HL-60 (cell line): ENCODE measurements at regions not wholly inside any gene's neighbourhood (a gene's known extent, or its start where the extent isn't known, plus 50 kb on each side); places are given as distances from the start of the nearest gene placed in this dataset.
"Not testable (repeated sequence)": the region's sequence is repeated elsewhere in the genome, so short reads cannot be mapped to it uniquely, and the experiment has no call there.

Source experiments
- DNase-seq, 2 experiments: peaks; one replicate each; pipeline ENCODE4 v3.0.0-alpha.2; 2010 to 2020; ENCODE audit warnings: low read depth in 1 of 2, low spot score in 1 of 2
- H3K27ac ChIP-seq: fragments of 250-450 bp; sonication (Bioruptor Pico); replicated peaks from 2 replicates; pipeline ENCODE4 v1.5.1; 2020; ENCODE audit warnings: mild to moderate bottlenecking, moderate library complexity
- H3K27me3 ChIP-seq: fragments of 250-450 bp; sonication (Bioruptor Pico); 2 replicates; pipeline ENCODE4 v1.5.1; 2021; ENCODE audit warnings: mild to moderate bottlenecking, moderate library complexity; ENCODE audit not compliant: insufficient read depth, poor library complexity, severe bottlenecking
- H3K4me3 ChIP-seq: replicated peaks from 2 replicates; pipeline ENCODE4 v1.5.1; 2011; ENCODE audit warnings: mild to moderate bottlenecking, control low read depth, low read length; ENCODE audit not compliant: insufficient read depth
- GABPA ChIP-seq: IDR thresholded peaks from 2 replicates; pipeline ENCODE4 v1.6.1; 2012; ENCODE audit warnings: low read depth
- POLR2AphosphoS5 ChIP-seq: IDR thresholded peaks from 2 replicates; pipeline ENCODE4 v1.6.1; 2012; ENCODE audit warnings: low read depth
- SPI1 ChIP-seq: IDR thresholded peaks from 2 replicates; pipeline ENCODE4 v1.6.1; 2012; ENCODE audit warnings: low read depth, mild to moderate bottlenecking, borderline replicate concordance
- TF ChIP-seq, protein P1 (sequence below): IDR thresholded peaks from 2 replicates; pipeline ENCODE4 v1.6.1; 2012; ENCODE audit warnings: low read depth; ENCODE audit not compliant: insufficient replicate concordance
- TF ChIP-seq, protein P2 (sequence below): IDR thresholded peaks from one replicate; pipeline ENCODE4 v1.5.1; 2011; ENCODE audit warnings: low read length, control low read depth, inconsistent platforms; ENCODE audit not compliant: insufficient read depth

DNA sequence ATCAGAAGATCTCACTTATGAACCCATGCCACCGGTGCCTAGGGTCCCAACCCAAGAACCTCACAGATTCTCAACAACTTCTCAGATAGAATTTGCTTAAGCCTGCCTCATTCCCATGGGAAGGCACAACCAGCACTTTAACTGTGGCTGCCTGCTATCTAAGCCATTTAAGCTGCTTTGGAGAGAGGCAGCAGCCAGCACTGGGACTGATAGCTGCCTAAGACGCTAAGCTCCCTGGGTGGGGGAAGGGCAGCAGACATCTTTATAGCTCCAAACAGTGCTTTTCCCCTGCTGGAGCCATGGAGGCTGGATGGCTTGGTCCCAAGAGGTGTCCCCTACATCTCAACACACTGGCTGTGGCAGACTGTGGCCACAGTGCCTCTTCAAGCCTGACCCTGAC, 1268.6 kb downstream of the FAM133A start:
- H3K27me3 ChIP-seq, result no peaks in the 10 kb centered on the region
- TF ChIP-seq POLR2AphosphoS5, result no peak
- TF ChIP-seq GABPA, result no peak
- TF ChIP-seq, protein P1, sequence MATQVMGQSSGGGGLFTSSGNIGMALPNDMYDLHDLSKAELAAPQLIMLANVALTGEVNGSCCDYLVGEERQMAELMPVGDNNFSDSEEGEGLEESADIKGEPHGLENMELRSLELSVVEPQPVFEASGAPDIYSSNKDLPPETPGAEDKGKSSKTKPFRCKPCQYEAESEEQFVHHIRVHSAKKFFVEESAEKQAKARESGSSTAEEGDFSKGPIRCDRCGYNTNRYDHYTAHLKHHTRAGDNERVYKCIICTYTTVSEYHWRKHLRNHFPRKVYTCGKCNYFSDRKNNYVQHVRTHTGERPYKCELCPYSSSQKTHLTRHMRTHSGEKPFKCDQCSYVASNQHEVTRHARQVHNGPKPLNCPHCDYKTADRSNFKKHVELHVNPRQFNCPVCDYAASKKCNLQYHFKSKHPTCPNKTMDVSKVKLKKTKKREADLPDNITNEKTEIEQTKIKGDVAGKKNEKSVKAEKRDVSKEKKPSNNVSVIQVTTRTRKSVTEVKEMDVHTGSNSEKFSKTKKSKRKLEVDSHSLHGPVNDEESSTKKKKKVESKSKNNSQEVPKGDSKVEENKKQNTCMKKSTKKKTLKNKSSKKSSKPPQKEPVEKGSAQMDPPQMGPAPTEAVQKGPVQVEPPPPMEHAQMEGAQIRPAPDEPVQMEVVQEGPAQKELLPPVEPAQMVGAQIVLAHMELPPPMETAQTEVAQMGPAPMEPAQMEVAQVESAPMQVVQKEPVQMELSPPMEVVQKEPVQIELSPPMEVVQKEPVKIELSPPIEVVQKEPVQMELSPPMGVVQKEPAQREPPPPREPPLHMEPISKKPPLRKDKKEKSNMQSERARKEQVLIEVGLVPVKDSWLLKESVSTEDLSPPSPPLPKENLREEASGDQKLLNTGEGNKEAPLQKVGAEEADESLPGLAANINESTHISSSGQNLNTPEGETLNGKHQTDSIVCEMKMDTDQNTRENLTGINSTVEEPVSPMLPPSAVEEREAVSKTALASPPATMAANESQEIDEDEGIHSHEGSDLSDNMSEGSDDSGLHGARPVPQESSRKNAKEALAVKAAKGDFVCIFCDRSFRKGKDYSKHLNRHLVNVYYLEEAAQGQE, result no peak
- TF ChIP-seq SPI1, result no peak
- TF ChIP-seq, protein P2, sequence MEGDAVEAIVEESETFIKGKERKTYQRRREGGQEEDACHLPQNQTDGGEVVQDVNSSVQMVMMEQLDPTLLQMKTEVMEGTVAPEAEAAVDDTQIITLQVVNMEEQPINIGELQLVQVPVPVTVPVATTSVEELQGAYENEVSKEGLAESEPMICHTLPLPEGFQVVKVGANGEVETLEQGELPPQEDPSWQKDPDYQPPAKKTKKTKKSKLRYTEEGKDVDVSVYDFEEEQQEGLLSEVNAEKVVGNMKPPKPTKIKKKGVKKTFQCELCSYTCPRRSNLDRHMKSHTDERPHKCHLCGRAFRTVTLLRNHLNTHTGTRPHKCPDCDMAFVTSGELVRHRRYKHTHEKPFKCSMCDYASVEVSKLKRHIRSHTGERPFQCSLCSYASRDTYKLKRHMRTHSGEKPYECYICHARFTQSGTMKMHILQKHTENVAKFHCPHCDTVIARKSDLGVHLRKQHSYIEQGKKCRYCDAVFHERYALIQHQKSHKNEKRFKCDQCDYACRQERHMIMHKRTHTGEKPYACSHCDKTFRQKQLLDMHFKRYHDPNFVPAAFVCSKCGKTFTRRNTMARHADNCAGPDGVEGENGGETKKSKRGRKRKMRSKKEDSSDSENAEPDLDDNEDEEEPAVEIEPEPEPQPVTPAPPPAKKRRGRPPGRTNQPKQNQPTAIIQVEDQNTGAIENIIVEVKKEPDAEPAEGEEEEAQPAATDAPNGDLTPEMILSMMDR, result no peak
- H3K27ac ChIP-seq, result no peak overlapping the region
- no peak overlapping the region for H3K4me3 ChIP-seq
- no peak for DNase-seq

DNA sequence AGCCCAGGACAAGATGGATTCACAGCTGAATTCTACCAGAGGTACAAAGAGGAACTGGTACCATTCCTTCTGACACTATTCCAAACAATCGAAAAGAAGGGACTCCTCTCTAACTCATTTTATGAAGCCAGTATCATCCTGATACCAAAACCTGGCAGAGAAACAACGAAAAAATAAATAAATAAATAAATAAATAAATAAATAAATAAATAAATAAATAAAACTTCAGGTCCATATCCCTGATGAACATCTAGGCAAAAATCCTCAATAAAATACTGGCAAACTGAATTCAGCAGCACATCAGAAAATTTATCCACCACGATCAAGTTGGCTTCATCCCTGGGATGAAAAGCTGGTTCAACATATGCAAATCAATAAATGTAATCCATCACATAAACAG, 1272.1 kb downstream of the FAM133A start:
- H3K27me3 ChIP-seq, H3K4me3 ChIP-seq, DNase-seq, H3K27ac ChIP-seq: not testable (repeated sequence)

DNA sequence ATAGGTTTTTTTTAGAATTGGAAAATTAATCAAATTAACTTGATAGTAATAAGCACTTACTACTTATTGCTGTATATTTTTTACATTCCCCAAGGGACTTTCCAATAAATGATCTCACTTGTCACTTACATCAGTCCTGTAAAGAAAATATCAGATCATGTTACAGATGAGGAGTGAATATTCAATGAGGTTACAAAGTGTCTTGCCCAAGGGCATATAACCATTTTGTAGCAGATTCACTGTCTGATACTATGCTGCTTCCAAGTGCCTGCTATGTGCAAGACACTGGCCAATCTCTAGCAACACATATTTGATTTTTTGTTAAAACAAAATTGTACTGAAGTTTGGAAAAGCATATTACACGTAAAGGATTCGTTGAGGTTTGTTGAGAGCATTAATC, 1287.7 kb downstream of the FAM133A start:
- TF ChIP-seq, protein P2, result no peak
- TF ChIP-seq GABPA (no peak), SPI1 (no peak), POLR2AphosphoS5 (no peak)
- TF ChIP-seq, protein P1, result no peak
- no peak overlapping the region for H3K4me3 ChIP-seq
- no peak for DNase-seq
- H3K27me3 ChIP-seq, result no peaks in the 10 kb centered on the region
- H3K27ac ChIP-seq, result no peak overlapping the region

DNA sequence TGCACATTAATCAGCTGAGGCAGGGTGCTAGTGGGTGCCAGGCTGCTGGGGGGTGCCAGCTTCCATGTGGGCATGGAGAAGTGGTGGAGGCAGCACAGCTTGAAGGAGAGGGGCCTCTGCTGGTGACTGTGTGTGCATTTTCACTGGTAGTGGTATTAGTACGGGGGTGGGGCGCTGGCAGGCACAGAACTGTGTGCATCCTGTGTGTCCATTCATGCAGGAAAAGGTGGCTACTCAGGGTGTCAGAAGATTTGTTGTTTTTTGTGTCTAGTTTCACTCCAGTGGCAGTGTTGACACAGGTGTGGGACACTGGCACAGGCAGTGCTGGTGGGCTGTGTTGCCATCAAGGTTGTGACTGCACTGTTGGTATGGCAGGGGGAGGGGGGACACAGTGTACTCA, 1303.6 kb downstream of the FAM133A start:
- H3K4me3 ChIP-seq, result no peak overlapping the region
- no peak for DNase-seq
- H3K27me3 ChIP-seq, result no peaks in the 10 kb centered on the region
- TF ChIP-seq POLR2AphosphoS5, result no peak
- no peak for TF ChIP-seq SPI1
- TF ChIP-seq, protein P1, result no peak
- TF ChIP-seq, protein P2, result no peak
- TF ChIP-seq GABPA, result no peak
- H3K27ac ChIP-seq, result no peak overlapping the region
